ENCODE measurements at regions not wholly inside any gene's neighbourhood (a gene's known extent, or its start where the extent isn't known, plus 50 kb on each side); places are given as distances from the start of the nearest gene placed in this dataset.
"Not testable (repeated sequence)": the region's sequence is repeated elsewhere in the genome, so short reads cannot be mapped to it uniquely, and the experiment has no call there.

DNA sequence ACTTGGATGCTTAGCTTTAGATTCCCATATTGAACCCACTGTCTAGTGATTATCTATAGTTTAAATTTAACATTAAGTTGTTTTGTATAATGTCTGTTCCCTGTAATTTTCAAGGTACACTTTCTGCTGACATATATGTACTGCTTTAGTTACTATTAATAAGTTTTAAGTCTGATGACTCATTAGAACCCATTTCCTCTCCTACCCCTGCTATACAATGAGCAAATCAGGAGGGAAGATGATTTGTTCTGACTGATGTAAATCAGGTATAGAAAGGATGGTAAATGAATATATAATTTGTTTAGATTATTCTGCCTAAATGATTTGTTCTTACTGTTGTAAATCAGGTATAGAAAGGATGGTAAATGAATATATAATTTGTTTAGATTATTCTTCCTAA, 691.8 kb downstream of the NXPH1 start:
- Histone ChIP-seq H3K4me1 (no peaks in the 10 kb centered on the region), H3K36me3 (no peaks in the 10 kb centered on the region), H3K27ac (no peak overlapping the region), H3K9me3 (no peaks in the 10 kb centered on the region), H3K27me3 (no peaks in the 10 kb centered on the region), H3K4me3 (no peak overlapping the region)
- TF ChIP-seq EP300 (IDR thresholded peaks at IDR 0.05): no peak
- no peak for TF ChIP-seq POLR2AphosphoS5 (IDR thresholded peaks at IDR 0.05)
- TF ChIP-seq, protein P1, sequence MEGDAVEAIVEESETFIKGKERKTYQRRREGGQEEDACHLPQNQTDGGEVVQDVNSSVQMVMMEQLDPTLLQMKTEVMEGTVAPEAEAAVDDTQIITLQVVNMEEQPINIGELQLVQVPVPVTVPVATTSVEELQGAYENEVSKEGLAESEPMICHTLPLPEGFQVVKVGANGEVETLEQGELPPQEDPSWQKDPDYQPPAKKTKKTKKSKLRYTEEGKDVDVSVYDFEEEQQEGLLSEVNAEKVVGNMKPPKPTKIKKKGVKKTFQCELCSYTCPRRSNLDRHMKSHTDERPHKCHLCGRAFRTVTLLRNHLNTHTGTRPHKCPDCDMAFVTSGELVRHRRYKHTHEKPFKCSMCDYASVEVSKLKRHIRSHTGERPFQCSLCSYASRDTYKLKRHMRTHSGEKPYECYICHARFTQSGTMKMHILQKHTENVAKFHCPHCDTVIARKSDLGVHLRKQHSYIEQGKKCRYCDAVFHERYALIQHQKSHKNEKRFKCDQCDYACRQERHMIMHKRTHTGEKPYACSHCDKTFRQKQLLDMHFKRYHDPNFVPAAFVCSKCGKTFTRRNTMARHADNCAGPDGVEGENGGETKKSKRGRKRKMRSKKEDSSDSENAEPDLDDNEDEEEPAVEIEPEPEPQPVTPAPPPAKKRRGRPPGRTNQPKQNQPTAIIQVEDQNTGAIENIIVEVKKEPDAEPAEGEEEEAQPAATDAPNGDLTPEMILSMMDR (IDR thresholded peaks at IDR 0.05): no peak
- TF ChIP-seq POLR2A (IDR thresholded peaks at IDR 0.05): no peak
- intact Hi-C loops (cut with DNase I; ENCODE audit: low total_unique reads): no loop called here
- DNase-seq: no peak

DNA sequence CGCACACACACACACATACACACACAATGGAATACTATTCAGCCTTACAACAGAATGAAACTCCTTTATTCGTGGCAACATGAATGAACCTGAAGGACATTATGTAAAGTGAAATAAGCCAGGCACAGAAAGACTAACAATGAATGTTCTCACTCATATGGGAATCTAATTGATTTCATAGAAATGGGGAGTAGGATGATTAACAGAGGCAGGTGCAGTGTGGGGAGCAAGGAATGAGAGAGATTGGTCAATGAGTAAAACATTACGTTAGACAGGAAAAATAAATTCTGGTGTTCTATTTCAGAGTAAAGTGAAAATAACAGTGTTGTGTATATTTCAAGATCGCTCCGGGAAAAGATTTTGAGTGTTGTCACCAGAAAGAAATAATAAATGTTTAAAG, 694.5 kb downstream of the NXPH1 start:
- no peaks in the 10 kb centered on the region for H3K27me3 ChIP-seq
- H3K4me1 ChIP-seq: no peaks in the 10 kb centered on the region
- no peaks in the 10 kb centered on the region for H3K36me3 ChIP-seq
- intact Hi-C loops (cut with DNase I; ENCODE audit: low total_unique reads): no loop called here
- WGBS, 5 donors: 78 to 88% (median 87%) methylated on average over 5 of the region's 5 CpGs
- no peak overlapping the region for H3K27ac ChIP-seq
- TF ChIP-seq EP300 (IDR thresholded peaks at IDR 0.05) (no peak), POLR2A (IDR thresholded peaks at IDR 0.05) (no peak), POLR2AphosphoS5 (IDR thresholded peaks at IDR 0.05) (no peak)
- TF ChIP-seq, protein P1 (IDR thresholded peaks at IDR 0.05): no peak
- no peak overlapping the region for H3K4me3 ChIP-seq
- no peak for DNase-seq
- H3K9me3 ChIP-seq: no peaks in the 10 kb centered on the region

DNA sequence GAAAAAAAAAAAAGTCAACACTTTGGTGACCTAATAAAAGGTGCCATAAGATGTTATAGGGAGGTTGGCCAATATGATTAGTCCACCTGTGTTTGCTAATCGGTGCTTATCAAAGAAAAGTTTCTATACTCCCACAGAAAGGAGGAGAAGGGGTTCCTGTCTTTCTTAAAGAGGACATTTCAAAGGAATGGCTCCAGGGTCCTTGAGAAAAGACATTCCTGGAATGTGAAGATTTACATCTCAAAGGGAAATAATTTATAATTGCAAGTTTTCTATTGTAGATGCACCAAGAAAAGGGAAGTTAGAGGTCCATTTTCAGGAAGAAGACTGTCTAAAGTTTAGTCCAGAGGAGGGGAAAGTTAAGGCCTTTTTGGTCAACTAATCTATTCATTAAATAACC, 715.3 kb downstream of the NXPH1 start:
- Histone ChIP-seq H3K36me3 (no peaks in the 10 kb centered on the region), H3K27ac (no peak overlapping the region), H3K4me3 (no peak overlapping the region), H3K4me1 (no peaks in the 10 kb centered on the region), H3K9me3 (peaks cover 0 to 10% (median 4%) of the 10 kb centered on the region in 4 donors), H3K27me3 (no peaks in the 10 kb centered on the region)
- TF ChIP-seq POLR2A (IDR thresholded peaks at IDR 0.05): no peak
- 38 to 75% (median 41%) methylated on average over 1 of the region's 1 CpG for WGBS, 5 donors
- intact Hi-C loops (cut with DNase I; ENCODE audit: low total_unique reads): no loop called here
- no peak for DNase-seq

DNA sequence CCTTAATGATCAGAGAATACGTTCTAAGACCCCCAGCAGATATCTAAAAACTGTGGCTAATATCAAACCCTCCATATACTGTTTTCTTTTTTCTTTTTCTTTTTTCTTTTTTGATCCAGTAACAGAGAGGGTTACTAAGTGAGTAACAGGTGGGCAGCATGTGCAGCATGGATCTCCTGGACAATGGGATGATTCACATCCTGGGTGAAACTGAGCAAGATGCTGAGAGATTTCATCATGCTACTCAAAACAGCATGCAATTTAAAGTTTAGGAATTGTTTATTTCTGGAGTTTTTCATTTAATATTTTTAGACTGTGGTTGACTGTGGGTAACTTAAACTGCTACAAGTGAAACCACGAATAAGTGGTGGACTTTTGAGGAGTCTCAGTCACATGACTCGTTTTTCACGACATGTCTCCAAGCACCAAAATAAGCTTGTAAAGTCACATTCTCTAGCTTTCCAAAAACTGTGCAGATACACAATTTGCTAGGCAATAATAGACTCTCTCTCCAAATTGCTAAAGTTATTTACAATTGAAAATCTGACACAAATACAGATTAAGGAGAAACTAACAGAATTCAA, 716.2 kb downstream of the NXPH1 start:
- peaks cover 0 to 10% (median 4%) of the 10 kb centered on the region in 4 donors for H3K9me3 ChIP-seq
- no peak overlapping the region for H3K27ac ChIP-seq
- TF ChIP-seq POLR2A (IDR thresholded peaks at IDR 0.05): no peak
- TF ChIP-seq EP300 (IDR thresholded peaks at IDR 0.05): no peak
- TF ChIP-seq POLR2AphosphoS5 (IDR thresholded peaks at IDR 0.05): no peak
- TF ChIP-seq, protein P1 (IDR thresholded peaks at IDR 0.05): no peak
- H3K4me3 ChIP-seq: no peak overlapping the region
- no peak for DNase-seq
- no peaks in the 10 kb centered on the region for H3K36me3 ChIP-seq
- 64 to 91% (median 82%) methylated on average over 4 of the region's 4 CpGs for WGBS, 5 donors
- H3K27me3 ChIP-seq: no peaks in the 10 kb centered on the region
- H3K4me1 ChIP-seq: no peaks in the 10 kb centered on the region
- intact Hi-C loops (cut with DNase I; ENCODE audit: low total_unique reads): no loop called here

DNA sequence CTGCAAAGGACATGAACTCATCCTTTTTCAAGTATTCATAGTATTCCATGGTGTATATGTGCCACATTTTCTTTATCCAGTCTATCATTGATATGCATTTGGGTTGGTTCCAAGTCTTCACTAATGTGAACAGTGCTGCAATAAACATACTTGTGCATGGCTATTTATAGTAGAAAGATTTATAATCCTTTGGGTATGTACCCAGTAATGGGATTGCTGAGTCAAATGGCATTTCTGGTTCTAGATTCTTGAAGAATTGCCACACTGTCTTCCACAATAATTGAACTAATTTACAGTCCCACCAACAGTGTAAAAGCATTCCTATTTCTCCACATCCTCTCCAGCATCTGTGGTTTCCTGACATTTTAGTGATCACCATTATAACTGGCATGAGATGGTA, 730.3 kb downstream of the NXPH1 start:
- H3K4me3 ChIP-seq: not testable (repeated sequence)

More for the DNA sequence above, 730.3 kb downstream of the NXPH1 start:
- H3K4me1 ChIP-seq; H3K9me3 ChIP-seq; DNase-seq; intact Hi-C loops (cut with DNase I; ENCODE audit: low total_unique reads); H3K27me3 ChIP-seq; H3K36me3 ChIP-seq; H3K27ac ChIP-seq: not testable (repeated sequence)
